GM10266 (cell line): ENCODE measurements at regions not wholly inside any gene's neighbourhood (a gene's known extent, or its start where the extent isn't known, plus 50 kb on each side); places are given as distances from the start of the nearest gene placed in this dataset.

Experiments used
- DNase-seq: peaks from one replicate; pipeline ENCODE4 v3.0.0; 2012; ENCODE audit errors: extremely low spot score
- TF ChIP-seq, protein P1 (sequence below): IDR thresholded peaks from 2 replicates; pipeline ENCODE4 v1.5.1; 2012; ENCODE audit warnings: mild to moderate bottlenecking, low read depth; ENCODE audit not compliant: control insufficient read depth, insufficient read depth; ENCODE audit errors: missing control alignments

DNA sequence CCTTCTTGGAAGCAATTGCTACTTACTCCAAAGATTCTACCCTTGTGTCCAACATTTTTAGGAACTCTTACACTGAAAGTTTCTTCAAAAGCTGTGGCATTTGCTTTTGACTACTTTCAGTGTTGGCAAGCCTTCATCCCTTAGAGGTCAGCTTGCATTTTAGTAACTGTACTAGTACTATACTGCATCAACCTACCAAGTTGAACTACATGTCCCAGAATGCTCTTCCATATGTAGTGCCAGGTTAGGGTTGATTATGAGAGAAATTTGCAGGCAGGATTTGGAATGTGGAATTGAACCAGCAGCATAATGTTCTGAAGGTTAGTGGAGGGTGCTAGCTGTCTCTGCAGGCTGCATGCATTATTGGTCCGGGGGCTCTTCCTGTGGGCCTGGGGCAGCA lies 189.9 kb upstream of the FOXN2 start:
- TF ChIP-seq, protein P1, sequence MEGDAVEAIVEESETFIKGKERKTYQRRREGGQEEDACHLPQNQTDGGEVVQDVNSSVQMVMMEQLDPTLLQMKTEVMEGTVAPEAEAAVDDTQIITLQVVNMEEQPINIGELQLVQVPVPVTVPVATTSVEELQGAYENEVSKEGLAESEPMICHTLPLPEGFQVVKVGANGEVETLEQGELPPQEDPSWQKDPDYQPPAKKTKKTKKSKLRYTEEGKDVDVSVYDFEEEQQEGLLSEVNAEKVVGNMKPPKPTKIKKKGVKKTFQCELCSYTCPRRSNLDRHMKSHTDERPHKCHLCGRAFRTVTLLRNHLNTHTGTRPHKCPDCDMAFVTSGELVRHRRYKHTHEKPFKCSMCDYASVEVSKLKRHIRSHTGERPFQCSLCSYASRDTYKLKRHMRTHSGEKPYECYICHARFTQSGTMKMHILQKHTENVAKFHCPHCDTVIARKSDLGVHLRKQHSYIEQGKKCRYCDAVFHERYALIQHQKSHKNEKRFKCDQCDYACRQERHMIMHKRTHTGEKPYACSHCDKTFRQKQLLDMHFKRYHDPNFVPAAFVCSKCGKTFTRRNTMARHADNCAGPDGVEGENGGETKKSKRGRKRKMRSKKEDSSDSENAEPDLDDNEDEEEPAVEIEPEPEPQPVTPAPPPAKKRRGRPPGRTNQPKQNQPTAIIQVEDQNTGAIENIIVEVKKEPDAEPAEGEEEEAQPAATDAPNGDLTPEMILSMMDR = no peak
- DNase-seq = no peak

DNA sequence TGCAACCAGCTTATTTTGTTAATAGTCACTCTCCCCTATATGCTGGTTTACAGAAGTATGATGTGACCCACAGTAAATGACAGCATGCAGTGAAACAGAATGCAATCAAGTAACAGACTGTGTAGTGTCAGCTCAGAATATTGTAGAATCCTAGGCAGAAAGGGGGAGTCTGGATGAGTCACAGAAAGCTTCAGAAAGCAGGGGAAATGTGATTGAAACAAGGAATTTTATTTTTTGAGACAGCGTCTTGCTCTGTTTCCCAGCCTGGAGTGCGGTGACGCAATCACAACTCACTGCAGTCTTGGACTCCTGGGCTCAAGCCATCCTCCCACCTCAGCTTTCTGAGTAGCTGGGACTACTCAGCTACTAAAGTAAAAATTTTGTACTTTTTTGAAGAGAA lies 188.3 kb upstream of the FOXN2 start:
- TF ChIP-seq, protein P1 = no peak
- no peak for DNase-seq

DNA sequence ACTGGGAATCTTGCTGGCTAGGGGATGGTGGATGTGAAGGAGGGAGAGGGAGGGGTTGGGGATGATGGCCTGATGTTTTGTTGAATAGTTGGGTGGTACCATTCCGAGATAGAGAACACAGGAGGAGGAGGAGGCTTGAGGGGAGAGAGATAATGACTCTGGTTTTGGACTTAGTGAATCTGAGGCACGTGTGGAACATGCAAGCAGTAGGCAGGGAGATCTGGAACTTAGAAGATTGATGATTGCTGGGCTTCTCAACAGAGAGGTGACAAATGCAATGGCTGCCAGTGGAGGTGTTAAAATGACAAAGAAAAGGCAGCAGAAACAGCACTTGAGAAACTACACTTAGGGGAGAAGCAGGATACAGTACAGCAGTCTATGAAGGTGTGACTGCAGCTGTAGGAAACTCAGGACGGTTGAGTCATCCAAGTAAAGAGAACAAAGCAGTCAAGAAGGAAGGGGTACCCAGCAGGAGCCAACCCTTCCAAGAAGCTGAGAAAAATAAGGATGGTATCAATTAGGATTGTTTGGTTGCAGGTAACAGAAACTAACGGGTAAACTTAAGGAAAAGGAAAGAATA lies 186.8 kb upstream of the FOXN2 start:
- no peak for DNase-seq
- TF ChIP-seq, protein P1 = no peak

DNA sequence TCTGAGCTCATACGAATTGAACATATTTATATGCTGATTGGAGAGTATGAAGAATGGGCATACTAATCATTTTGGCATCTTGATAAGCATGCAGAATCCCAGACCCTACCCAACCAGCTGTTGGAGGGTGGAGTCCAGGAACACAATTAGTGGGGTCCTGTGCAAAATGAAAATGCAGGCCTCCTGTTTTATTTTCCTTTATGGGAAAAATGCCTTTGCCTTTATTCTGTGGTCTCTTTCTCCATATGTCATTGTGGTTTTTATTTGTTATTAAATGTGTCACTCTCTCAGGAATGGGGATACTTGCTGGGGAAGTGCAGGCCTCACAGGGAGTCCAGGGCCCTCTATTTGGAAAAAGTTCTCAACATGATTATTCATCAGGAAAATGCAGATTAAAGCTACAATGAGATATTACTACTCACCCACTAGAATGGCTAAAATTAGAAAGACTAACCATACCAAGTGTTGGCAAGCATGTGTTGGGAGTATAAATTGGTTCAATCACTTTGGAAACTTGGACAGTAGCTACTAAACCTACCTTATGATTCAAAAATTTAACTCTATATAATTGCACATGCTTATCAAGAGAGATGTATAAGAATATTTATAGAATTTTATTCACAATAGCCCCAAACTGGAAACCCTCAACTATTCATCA lies 185.1 kb upstream of the FOXN2 start:
- DNase-seq = no peak
- TF ChIP-seq, protein P1 = no peak

DNA sequence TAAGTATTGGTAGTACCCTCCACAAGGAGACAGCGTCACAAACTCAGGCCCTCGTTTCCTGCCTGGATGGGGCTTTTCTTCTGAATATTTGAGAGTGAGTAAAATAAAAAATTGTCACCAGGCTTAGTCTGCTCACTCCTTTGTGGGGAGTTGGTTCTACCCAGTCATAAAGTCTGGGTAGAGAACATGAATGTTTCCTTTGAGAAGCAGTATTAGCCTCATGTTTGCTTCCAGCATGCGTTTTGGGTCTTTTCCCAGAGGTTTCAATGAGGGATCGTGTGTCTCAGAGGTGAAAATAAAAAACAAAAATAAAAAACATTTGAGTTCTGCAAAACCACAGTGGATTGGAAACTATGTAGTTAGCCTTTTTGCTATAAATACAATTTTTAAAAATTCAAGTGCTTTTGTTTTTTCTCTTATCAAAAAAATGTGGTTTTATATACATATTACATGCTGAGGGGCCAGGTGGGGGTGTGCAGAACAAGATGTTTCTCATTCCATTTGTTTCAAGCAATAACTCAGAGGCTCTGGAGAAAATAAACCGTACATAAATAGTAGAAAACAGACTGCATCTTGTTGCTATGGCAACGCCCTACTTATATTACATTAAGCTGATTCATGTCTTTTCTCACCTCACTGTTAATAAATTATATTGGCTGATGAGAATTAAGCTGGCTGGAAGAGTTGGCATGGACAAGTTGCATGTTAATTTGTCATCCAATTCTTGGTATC lies 182.8 kb upstream of the FOXN2 start:
- TF ChIP-seq, protein P1 = no peak
- DNase-seq = no peak

DNA sequence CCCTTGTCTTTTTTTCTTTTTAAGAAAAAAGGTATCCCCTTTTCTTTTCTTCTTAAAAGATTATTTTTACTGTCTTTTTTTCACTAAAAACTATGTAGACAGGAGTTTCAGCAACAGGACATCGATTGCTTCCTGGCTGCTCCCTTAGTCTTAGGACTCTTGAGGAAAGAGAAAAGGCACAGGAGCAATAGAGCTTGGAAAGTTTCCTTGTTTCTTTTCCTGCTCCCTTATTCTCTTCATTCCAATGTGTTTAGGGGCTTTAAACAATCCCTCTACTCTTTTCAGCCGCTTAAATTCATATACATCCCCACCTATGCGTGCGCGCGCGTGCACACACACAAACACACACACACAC lies 182.2 kb upstream of the FOXN2 start:
- TF ChIP-seq, protein P1 = no peak
- DNase-seq = no peak

DNA sequence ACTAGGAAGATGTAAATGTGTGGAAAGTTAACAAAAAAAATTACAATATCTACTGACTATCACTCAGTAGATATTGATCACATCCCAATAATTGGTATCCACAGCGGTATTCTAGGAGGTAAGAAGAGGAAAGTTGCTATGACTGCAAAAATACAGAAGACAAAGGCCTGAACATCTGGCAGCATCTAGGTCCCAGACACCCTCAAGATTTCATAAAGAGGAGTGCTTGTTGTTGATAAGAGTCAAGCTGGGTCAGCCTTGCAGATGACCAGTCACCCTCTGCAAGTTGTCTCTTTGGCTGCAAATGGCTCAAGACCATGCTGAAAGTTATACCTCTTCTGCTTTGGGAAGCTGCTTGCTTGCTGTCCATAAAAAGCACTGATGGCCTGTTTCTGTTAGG lies 179.8 kb upstream of the FOXN2 start:
- DNase-seq = no peak
- TF ChIP-seq, protein P1 = no peak
